GM12872 (cell line): ENCODE measurements at regions not wholly inside any gene's neighbourhood (a gene's known extent, or its start where the extent isn't known, plus 50 kb on each side); places are given as distances from the start of the nearest gene placed in this dataset.

ENCODE experiments used
- TF ChIP-seq, protein P1 (sequence below): IDR thresholded peaks from 3 replicates; pipeline ENCODE4 v1.5.1; 2011; ENCODE audit warnings: low read depth, mild to moderate bottlenecking, low read length, moderate library complexity; ENCODE audit not compliant: insufficient read depth

- TF ChIP-seq, protein P1, sequence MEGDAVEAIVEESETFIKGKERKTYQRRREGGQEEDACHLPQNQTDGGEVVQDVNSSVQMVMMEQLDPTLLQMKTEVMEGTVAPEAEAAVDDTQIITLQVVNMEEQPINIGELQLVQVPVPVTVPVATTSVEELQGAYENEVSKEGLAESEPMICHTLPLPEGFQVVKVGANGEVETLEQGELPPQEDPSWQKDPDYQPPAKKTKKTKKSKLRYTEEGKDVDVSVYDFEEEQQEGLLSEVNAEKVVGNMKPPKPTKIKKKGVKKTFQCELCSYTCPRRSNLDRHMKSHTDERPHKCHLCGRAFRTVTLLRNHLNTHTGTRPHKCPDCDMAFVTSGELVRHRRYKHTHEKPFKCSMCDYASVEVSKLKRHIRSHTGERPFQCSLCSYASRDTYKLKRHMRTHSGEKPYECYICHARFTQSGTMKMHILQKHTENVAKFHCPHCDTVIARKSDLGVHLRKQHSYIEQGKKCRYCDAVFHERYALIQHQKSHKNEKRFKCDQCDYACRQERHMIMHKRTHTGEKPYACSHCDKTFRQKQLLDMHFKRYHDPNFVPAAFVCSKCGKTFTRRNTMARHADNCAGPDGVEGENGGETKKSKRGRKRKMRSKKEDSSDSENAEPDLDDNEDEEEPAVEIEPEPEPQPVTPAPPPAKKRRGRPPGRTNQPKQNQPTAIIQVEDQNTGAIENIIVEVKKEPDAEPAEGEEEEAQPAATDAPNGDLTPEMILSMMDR: no peak
These were observed 1341.1 kb downstream of the BRD1 start for GRCh38 chr22:48486558-48486957.

- TF ChIP-seq, protein P1: no peak
These were observed 1341.5 kb downstream of the BRD1 start for GRCh38 chr22:48486134-48486532.

DNA sequence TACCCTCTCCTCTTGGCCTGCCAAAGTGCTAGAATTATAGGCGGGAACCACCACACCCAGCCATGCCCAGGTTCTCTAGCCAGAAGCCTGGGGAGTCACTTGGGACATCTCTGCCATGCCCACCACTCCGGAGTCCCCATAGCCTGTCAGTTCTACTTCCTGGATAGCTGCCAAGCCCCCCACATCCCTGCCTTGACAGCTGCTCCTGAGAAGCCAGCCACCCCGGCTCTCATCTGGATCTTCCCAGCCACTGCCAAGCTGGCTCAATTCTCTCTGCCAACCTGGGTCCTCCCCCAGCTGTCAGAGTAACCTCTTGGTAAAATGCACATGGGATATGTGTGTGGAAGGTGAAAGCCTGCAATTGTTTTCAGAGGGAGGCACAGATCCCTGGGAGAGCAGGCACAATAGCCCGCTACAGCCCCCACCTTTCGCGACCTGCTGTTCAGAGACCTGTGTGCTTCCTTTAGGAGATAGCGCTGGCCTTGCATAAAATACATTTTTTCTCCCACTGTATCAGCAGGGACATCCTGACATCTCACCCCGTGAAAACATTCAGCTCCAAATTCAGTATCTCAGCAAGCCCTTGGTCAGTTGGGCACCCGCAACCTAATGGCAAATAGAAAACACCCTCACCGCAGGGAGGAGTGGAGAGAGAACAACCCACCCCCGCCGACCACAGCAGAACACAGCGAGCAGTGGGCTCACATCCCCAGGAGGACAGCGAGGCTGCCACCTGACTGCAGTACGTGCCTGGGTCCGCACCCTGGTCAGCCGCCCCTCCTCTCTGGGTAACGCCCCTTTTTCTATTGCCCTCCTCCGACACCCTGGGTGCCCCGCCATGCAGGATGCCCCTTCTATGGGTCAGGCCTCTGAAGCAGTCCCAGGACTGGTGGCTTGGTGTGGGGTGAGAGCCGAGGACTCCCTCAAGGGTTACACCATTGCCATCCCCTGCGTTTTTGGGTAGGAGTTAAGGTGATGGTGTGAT is 1342.2 kb downstream of the BRD1 start:
- TF ChIP-seq, protein P1: no peak

- TF ChIP-seq, protein P1: no peak
These were observed 1343.7 kb downstream of the BRD1 start for GRCh38 chr22:48483764-48484528.

- TF ChIP-seq, protein P1: no peak
These were observed 1344.9 kb downstream of the BRD1 start for GRCh38 chr22:48482771-48483170.

- TF ChIP-seq, protein P1: no peak
These were observed 1345.9 kb downstream of the BRD1 start for GRCh38 chr22:48481748-48482147.
